ENCODE measurements at regions not wholly inside any gene's neighbourhood (a gene's known extent, or its start where the extent isn't known, plus 50 kb on each side); places are given as distances from the start of the nearest gene placed in this dataset.

GRCh38 chr17:11130367-11130766 is 110.6 kb upstream of the SHISA6 start:
- DNase-seq (ENCODE audit: low read depth) = no peak

GRCh38 chr17:11122908-11123307 is 118.1 kb upstream of the SHISA6 start:
- TF ChIP-seq CTCF (IDR thresholded peaks at IDR 0.05; ENCODE audit: control insufficient read depth, insufficient read depth, low read depth, low read length, missing control alignments) = no peak
- DNase-seq (ENCODE audit: low read depth) = no peak
- H3K4me3 ChIP-seq (ENCODE audit: control insufficient read depth, low read depth, low read length) = no peak overlapping the region

More at GRCh38 chr17:11130367-11130766, 110.6 kb upstream of the SHISA6 start:
- H3K4me3 ChIP-seq (ENCODE audit: control insufficient read depth, low read depth, low read length) = no peak overlapping the region
- TF ChIP-seq CTCF (IDR thresholded peaks at IDR 0.05; ENCODE audit: control insufficient read depth, insufficient read depth, low read depth, low read length, missing control alignments) = no peak

- TF ChIP-seq CTCF (IDR thresholded peaks at IDR 0.05; ENCODE audit: control insufficient read depth, insufficient read depth, low read depth, low read length, missing control alignments) = no peak
Observed at GRCh38 chr17:11121341-11121985, 119.5 kb upstream of the SHISA6 start.

GRCh38 chr17:11109106-11109505 is 131.9 kb upstream of the SHISA6 start:
- no peak for TF ChIP-seq CTCF (IDR thresholded peaks at IDR 0.05; ENCODE audit: control insufficient read depth, insufficient read depth, low read depth, low read length, missing control alignments)
- DNase-seq (ENCODE audit: low read depth) = no peak
- no peak overlapping the region for H3K4me3 ChIP-seq (ENCODE audit: control insufficient read depth, low read depth, low read length)

More at GRCh38 chr17:11121341-11121985, 119.5 kb upstream of the SHISA6 start:
- DNase-seq (ENCODE audit: low read depth) = no peak
- no peak overlapping the region for H3K4me3 ChIP-seq (ENCODE audit: control insufficient read depth, low read depth, low read length)

GRCh38 chr17:11105141-11105540 is 135.9 kb upstream of the SHISA6 start:
- no peak overlapping the region for H3K4me3 ChIP-seq (ENCODE audit: control insufficient read depth, low read depth, low read length)
- DNase-seq (ENCODE audit: low read depth) = no peak
- no peak for TF ChIP-seq CTCF (IDR thresholded peaks at IDR 0.05; ENCODE audit: control insufficient read depth, insufficient read depth, low read depth, low read length, missing control alignments)

- DNase-seq (ENCODE audit: low read depth) = no peak
- H3K4me3 ChIP-seq (ENCODE audit: control insufficient read depth, low read depth, low read length) = no peak overlapping the region
- TF ChIP-seq CTCF (IDR thresholded peaks at IDR 0.05; ENCODE audit: control insufficient read depth, insufficient read depth, low read depth, low read length, missing control alignments) = no peak
Observed at GRCh38 chr17:11097121-11097520, 143.9 kb upstream of the SHISA6 start.

All from AG09309 (cell line).